Activated T-cell treated with anti-CD3 and anti-CD28 coated beads, Interleukin-2, amount 50 U/mL, for 4 hours (primary cell): ENCODE measurements at regions not wholly inside any gene's neighbourhood (a gene's known extent, or its start where the extent isn't known, plus 50 kb on each side); places are given as distances from the start of the nearest gene placed in this dataset.

Experiments used
- ATAC-seq, 2 donors: fragments of 200-7000 bp; cut with Tn5 transposase; one replicate each; pipeline ENCODE4 v1.10.0; 2021
- DNase-seq: peaks from one replicate; pipeline ENCODE4 v3.0.0-alpha.2; 2020
- H3K27me3 Mint-ChIP-seq: one replicate; pipeline ENCODE4 v1.8.0; 2021; ENCODE audit warnings: low read depth, mixed read lengths
- H3K36me3 Mint-ChIP-seq: one replicate; pipeline ENCODE4 v1.8.0; 2022; ENCODE audit warnings: mixed read lengths; ENCODE audit not compliant: insufficient read depth
- H3K4me1 Mint-ChIP-seq: one replicate; pipeline ENCODE4 v1.8.0; 2021; ENCODE audit warnings: low read depth, mixed read lengths
- H3K4me3 Mint-ChIP-seq: one replicate; pipeline ENCODE4 v1.8.0; 2021; ENCODE audit warnings: mild to moderate bottlenecking, moderate library complexity, mixed read lengths
- H3K9me3 Mint-ChIP-seq: one replicate; pipeline ENCODE4 v1.8.0; 2021; ENCODE audit warnings: mixed read lengths

- DNase-seq (no peak), ATAC-seq (no peak)
- Mint-ChIP-seq H3K4me1 (no peaks in the 10 kb centered on the region), H3K36me3 (no peaks in the 10 kb centered on the region), H3K27me3 (no peaks in the 10 kb centered on the region), H3K4me3 (no peak overlapping the region), H3K9me3 (peaks cover 21% of the 10 kb centered on the region)
Observed at GRCh38 chr4:179110356-179110755, 1668.1 kb upstream of the AGA start.

- DNase-seq (no peak), ATAC-seq (no peak)
- Mint-ChIP-seq H3K4me3 (no peak overlapping the region), H3K27me3 (no peaks in the 10 kb centered on the region), H3K9me3 (peaks cover 21% of the 10 kb centered on the region), H3K36me3 (no peaks in the 10 kb centered on the region), H3K4me1 (no peaks in the 10 kb centered on the region)
Observed at GRCh38 chr4:179110816-179111215, 1668.6 kb upstream of the AGA start.

GRCh38 chr4:179112441-179113170 lies 1670.4 kb upstream of the AGA start:
- Mint-ChIP-seq H3K36me3 (no peaks in the 10 kb centered on the region), H3K4me1 (no peaks in the 10 kb centered on the region), H3K9me3 (peaks cover 21% of the 10 kb centered on the region), H3K27me3 (no peaks in the 10 kb centered on the region), H3K4me3 (no peak overlapping the region)
- DNase-seq (no peak), ATAC-seq (no peak)

GRCh38 chr4:179114615-179115014 lies 1672.4 kb upstream of the AGA start:
- Mint-ChIP-seq H3K4me1 (no peaks in the 10 kb centered on the region), H3K36me3 (no peaks in the 10 kb centered on the region), H3K4me3 (no peak overlapping the region), H3K9me3 (peaks cover 18% of the 10 kb centered on the region), H3K27me3 (no peaks in the 10 kb centered on the region)
- ATAC-seq (no peak), DNase-seq (no peak)

- H3K4me3 Mint-ChIP-seq, result no peak overlapping the region
- no peak for DNase-seq
- H3K36me3 Mint-ChIP-seq, result no peaks in the 10 kb centered on the region
- no peak for ATAC-seq
- no peaks in the 10 kb centered on the region for H3K4me1 Mint-ChIP-seq
- peaks cover 21% of the 10 kb centered on the region for H3K9me3 Mint-ChIP-seq
- H3K27me3 Mint-ChIP-seq, result no peaks in the 10 kb centered on the region
Observed at GRCh38 chr4:179116011-179116410, 1673.8 kb upstream of the AGA start.

- Mint-ChIP-seq H3K4me3 (no peak overlapping the region), H3K36me3 (no peaks in the 10 kb centered on the region), H3K4me1 (no peaks in the 10 kb centered on the region), H3K27me3 (no peaks in the 10 kb centered on the region), H3K9me3 (peaks cover 21% of the 10 kb centered on the region)
- ATAC-seq (no peak), DNase-seq (no peak)
Observed at GRCh38 chr4:179116581-179116980, 1674.3 kb upstream of the AGA start.

GRCh38 chr4:179123084-179123483 lies 1680.8 kb upstream of the AGA start:
- H3K9me3 Mint-ChIP-seq, result peaks cover 12% of the 10 kb centered on the region

GRCh38 chr4:179124419-179124818 lies 1682.2 kb upstream of the AGA start:
- no peak for ATAC-seq
- Mint-ChIP-seq H3K27me3 (no peaks in the 10 kb centered on the region), H3K36me3 (no peaks in the 10 kb centered on the region), H3K4me3 (no peak overlapping the region), H3K4me1 (no peaks in the 10 kb centered on the region), H3K9me3 (peaks cover 8% of the 10 kb centered on the region)
- DNase-seq, result no peak

More at GRCh38 chr4:179123084-179123483, 1680.8 kb upstream of the AGA start:
- H3K4me1 Mint-ChIP-seq, result no peaks in the 10 kb centered on the region
- DNase-seq (no peak), ATAC-seq (no peak)
- no peak overlapping the region for H3K4me3 Mint-ChIP-seq
- no peaks in the 10 kb centered on the region for H3K36me3 Mint-ChIP-seq
- H3K27me3 Mint-ChIP-seq, result no peaks in the 10 kb centered on the region

- Mint-ChIP-seq H3K9me3 (peaks cover 11% of the 10 kb centered on the region), H3K4me3 (no peak overlapping the region), H3K4me1 (no peaks in the 10 kb centered on the region), H3K36me3 (no peaks in the 10 kb centered on the region), H3K27me3 (no peaks in the 10 kb centered on the region)
- DNase-seq (no peak), ATAC-seq (no peak)
Observed at GRCh38 chr4:179124957-179125356, 1682.7 kb upstream of the AGA start.

- Mint-ChIP-seq H3K4me3 (no peak overlapping the region), H3K36me3 (no peaks in the 10 kb centered on the region), H3K9me3 (peaks cover 11% of the 10 kb centered on the region), H3K4me1 (no peaks in the 10 kb centered on the region), H3K27me3 (no peaks in the 10 kb centered on the region)
- ATAC-seq, result no peak
- no peak for DNase-seq
Observed at GRCh38 chr4:179125870-179126269, 1683.6 kb upstream of the AGA start.

- Mint-ChIP-seq H3K4me3 (no peak overlapping the region), H3K27me3 (no peaks in the 10 kb centered on the region), H3K4me1 (no peaks in the 10 kb centered on the region), H3K36me3 (no peaks in the 10 kb centered on the region), H3K9me3 (peaks cover 10% of the 10 kb centered on the region)
- ATAC-seq (no peak), DNase-seq (no peak)
Observed at GRCh38 chr4:179128299-179128698, 1686.1 kb upstream of the AGA start.

- DNase-seq (no peak), ATAC-seq (no peak)
- H3K27me3 Mint-ChIP-seq, result no peaks in the 10 kb centered on the region
- H3K4me3 Mint-ChIP-seq, result no peak overlapping the region
- no peaks in the 10 kb centered on the region for H3K4me1 Mint-ChIP-seq
- peaks cover 5% of the 10 kb centered on the region for H3K9me3 Mint-ChIP-seq
- no peaks in the 10 kb centered on the region for H3K36me3 Mint-ChIP-seq
Observed at GRCh38 chr4:179130122-179130714, 1688.0 kb upstream of the AGA start.

GRCh38 chr4:179145746-179146525 lies 1703.7 kb upstream of the AGA start:
- ATAC-seq, result no peak
- Mint-ChIP-seq H3K4me3 (no peak overlapping the region), H3K36me3 (no peaks in the 10 kb centered on the region), H3K4me1 (no peaks in the 10 kb centered on the region), H3K27me3 (no peaks in the 10 kb centered on the region), H3K9me3 (peaks cover 8% of the 10 kb centered on the region)
- DNase-seq, result no peak

GRCh38 chr4:179151770-179152169 lies 1709.5 kb upstream of the AGA start:
- Mint-ChIP-seq H3K4me3 (no peak overlapping the region), H3K27me3 (no peaks in the 10 kb centered on the region), H3K4me1 (no peaks in the 10 kb centered on the region), H3K9me3 (peaks cover 7% of the 10 kb centered on the region), H3K36me3 (no peaks in the 10 kb centered on the region)
- DNase-seq (no peak), ATAC-seq (no peak)

GRCh38 chr4:179163147-179163546 lies 1720.9 kb upstream of the AGA start:
- no peaks in the 10 kb centered on the region for H3K27me3 Mint-ChIP-seq
- DNase-seq (no peak), ATAC-seq (no peak)
- no peaks in the 10 kb centered on the region for H3K36me3 Mint-ChIP-seq
- no peaks in the 10 kb centered on the region for H3K4me1 Mint-ChIP-seq
- H3K9me3 Mint-ChIP-seq, result peaks cover 23% of the 10 kb centered on the region
- no peak overlapping the region for H3K4me3 Mint-ChIP-seq
